Lung (tissue), 11 donors: ENCODE measurements at regions not wholly inside any gene's neighbourhood (a gene's known extent, or its start where the extent isn't known, plus 50 kb on each side); places are given as distances from the start of the nearest gene placed in this dataset.

ENCODE experiments used
- ATAC-seq: fragments of 200-7000 bp; cut with Tn5 transposase; one replicate; pipeline ENCODE4 v1.9.1; 2020; ENCODE audit warnings: moderate number of reproducible peaks; ENCODE audit not compliant: insufficient read depth, low FRiP score
- DNase-seq, 3 donors: peaks; one replicate each; pipeline ENCODE4 v3.0.0-alpha.2; 2013 to 2017
- H3K27ac ChIP-seq, 2 donors: one replicate each; pipeline ENCODE4 v1.5.1; 2013; ENCODE audit warnings: mild to moderate bottlenecking in 2 of 2, moderate library complexity in 2 of 2, control low read depth in 1 of 2, inconsistent platforms in 1 of 2, low read depth in 1 of 2, low read length in 1 of 2
- H3K27me3 ChIP-seq, 3 donors: one replicate each; pipeline ENCODE4 v1.5.1; 2013; ENCODE audit warnings: low read length in 2 of 3; ENCODE audit not compliant: control insufficient read depth in 3 of 3, insufficient read depth in 3 of 3
- H3K36me3 ChIP-seq, 4 donors: one replicate each; pipeline ENCODE4 v1.5.1; 2013; ENCODE audit warnings: low read length in 4 of 4, mild to moderate bottlenecking in 1 of 4, moderate library complexity in 1 of 4; ENCODE audit not compliant: control insufficient read depth in 4 of 4, insufficient read depth in 4 of 4
- H3K4me1 ChIP-seq, 5 donors: one replicate each; pipeline ENCODE4 v1.5.1; 2013; ENCODE audit warnings: low read length in 5 of 5, mild to moderate bottlenecking in 2 of 5, moderate library complexity in 1 of 5; ENCODE audit not compliant: control insufficient read depth in 5 of 5, insufficient read depth in 5 of 5
- H3K4me3 ChIP-seq: one replicate; pipeline ENCODE4 v1.5.1; 2013; ENCODE audit warnings: mild to moderate bottlenecking, control low read depth, moderate library complexity
- H3K9ac ChIP-seq, 2 donors: one replicate each; pipeline ENCODE4 v1.5.1; 2013; ENCODE audit warnings: low read length in 2 of 2, control low read depth in 1 of 2; ENCODE audit not compliant: insufficient read depth in 1 of 2
- H3K9me3 ChIP-seq, 4 donors: one replicate each; pipeline ENCODE4 v1.5.1; 2013; ENCODE audit warnings: low read length in 3 of 4, mild to moderate bottlenecking in 1 of 4, moderate library complexity in 1 of 4; ENCODE audit not compliant: control insufficient read depth in 4 of 4, insufficient read depth in 3 of 4
- CTCF ChIP-seq: IDR thresholded peaks from 2 replicates; pipeline ENCODE4 v1.5.1; 2012; ENCODE audit warnings: mild to moderate bottlenecking; ENCODE audit errors: control extremely low read depth, extremely low read depth
- WGBS, 2 donors: extraction: QIAGEN DNeasy Blood & Tissue Kit; methylation state at CpG; one replicate each; pipeline ENCODE4 v1.1.7; 2013; 5-methylcytosine and 5-hydroxymethylcytosine counted together
- donor health status: control.
- donor health status: control.
- donor health status: Bipolar disorder and iron deficiency.
- donor health status: healthy.
- donor health status: DM: yes; HTN: yes; CAD: no.

DNA sequence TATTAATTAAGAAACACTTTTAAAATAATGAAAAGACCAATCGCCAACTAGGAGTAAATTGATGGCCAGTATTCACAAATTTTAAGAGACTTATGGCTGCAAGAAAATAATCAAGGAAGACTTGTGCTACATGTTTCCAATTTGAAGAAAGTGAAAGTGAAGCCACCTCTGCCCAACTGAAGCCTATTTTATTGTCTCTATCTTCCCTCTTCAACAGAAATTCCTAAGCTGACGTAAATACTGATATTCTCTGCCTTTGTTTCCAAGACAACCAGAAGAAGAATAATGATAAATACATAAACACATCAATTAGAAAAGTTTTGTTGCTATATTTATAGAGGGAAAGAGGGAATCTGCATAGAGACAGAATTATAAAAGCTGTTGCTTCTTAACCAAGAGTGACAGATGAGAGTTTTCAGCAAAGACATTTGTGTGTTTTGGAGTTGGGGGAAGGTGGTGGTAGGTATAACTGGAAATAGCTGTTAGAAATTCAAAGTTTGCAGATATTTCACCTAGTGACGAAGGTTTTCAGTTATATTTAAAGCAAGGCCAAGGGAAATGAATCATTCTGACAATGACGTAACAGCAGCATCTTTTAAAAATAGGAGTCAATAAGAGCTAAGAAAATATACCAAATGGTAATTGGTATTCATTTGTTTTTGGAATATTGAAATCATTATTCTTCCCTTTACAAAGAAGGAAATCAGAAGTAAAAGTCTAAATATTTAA, 576.6 kb upstream of the SORCS1 start:
- no peak for DNase-seq
- Histone ChIP-seq H3K9me3 (peaks cover 0 to 2% (median 0%) of the 10 kb centered on the region in 4 donors), H3K27ac (no peak overlapping the region), H3K9ac (no peak overlapping the region), H3K27me3 (no peaks in the 10 kb centered on the region), H3K4me3 (no peak overlapping the region), H3K4me1 (no peaks in the 10 kb centered on the region), H3K36me3 (no peaks in the 10 kb centered on the region)
- ATAC-seq: no peak
- 59 to 67% methylated on average over 4 of the region's 4 CpGs for WGBS, 2 donors
- TF ChIP-seq CTCF: no peak

DNA sequence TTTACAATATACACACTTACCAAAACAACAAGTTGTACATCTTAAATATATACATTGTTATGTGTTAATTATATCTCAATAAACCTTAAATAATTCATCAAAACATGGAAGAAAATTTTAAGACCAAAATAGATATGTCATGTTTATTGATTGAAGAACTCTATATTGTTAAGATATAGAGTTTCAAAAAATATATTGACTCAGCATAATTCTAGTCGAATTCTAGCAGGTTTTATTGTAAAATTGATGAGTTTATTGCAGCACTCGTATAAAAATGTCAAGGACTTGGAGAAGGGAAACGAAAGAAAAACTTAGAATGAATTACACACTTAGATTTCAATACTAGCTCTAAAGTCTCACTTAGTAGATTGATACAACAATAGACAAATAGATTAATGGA, 575.4 kb upstream of the SORCS1 start:
- H3K4me3 ChIP-seq: no peak overlapping the region
- no peak for ATAC-seq
- no peak for DNase-seq
- H3K9ac ChIP-seq: no peak overlapping the region
- no peaks in the 10 kb centered on the region for H3K4me1 ChIP-seq
- H3K9me3 ChIP-seq: peaks cover 0 to 2% (median 0%) of the 10 kb centered on the region in 4 donors
- no peaks in the 10 kb centered on the region for H3K27me3 ChIP-seq
- H3K36me3 ChIP-seq: no peaks in the 10 kb centered on the region
- no peak for TF ChIP-seq CTCF
- WGBS, 2 donors: 85 to 93% methylated on average over 3 of the region's 3 CpGs
- H3K27ac ChIP-seq: no peak overlapping the region

GRCh38 chr10:107733328-107734130, 569.0 kb upstream of the SORCS1 start:
- no peak for ATAC-seq
- WGBS, 2 donors: 43 to 88% methylated on average over 2 of the region's 2 CpGs
- Histone ChIP-seq H3K4me3 (no peak overlapping the region), H3K9ac (no peak overlapping the region), H3K27ac (no peak overlapping the region), H3K27me3 (no peaks in the 10 kb centered on the region), H3K36me3 (no peaks in the 10 kb centered on the region), H3K9me3 (peaks cover 0 to 11% (median 4%) of the 10 kb centered on the region in 4 donors), H3K4me1 (no peaks in the 10 kb centered on the region)
- DNase-seq: no peak
- TF ChIP-seq CTCF: no peak
